K562 (cell line): ENCODE measurements at regions not wholly inside any gene's neighbourhood (a gene's known extent, or its start where the extent isn't known, plus 50 kb on each side); places are given as distances from the start of the nearest gene placed in this dataset.

Experiments used
- CHD7 ChIP-seq: fragments of 200-600 bp; sonication (generic); IDR thresholded peaks from one replicate; pipeline ENCODE4 v1.6.1; 2012; ENCODE audit warnings: mild to moderate bottlenecking, low read depth, low read length, inconsistent platforms
- FOXO4 ChIP-seq: fragments of 450-650 bp; formaldehyde crosslinking; IDR thresholded peaks from 2 replicates; pipeline ENCODE4 v1.4.0; 2020; ENCODE audit warnings: mild to moderate bottlenecking, moderate library complexity
- HBP1 ChIP-seq: fragments of 450-650 bp; formaldehyde crosslinking; IDR thresholded peaks from 2 replicates; pipeline ENCODE4 v1.4.0; 2022; ENCODE audit warnings: missing genetic modification characterization
- IRF2 ChIP-seq: sonication (generic); formaldehyde crosslinking; IDR thresholded peaks from 2 replicates; pipeline ENCODE4 v1.8.1; 2022; ENCODE audit warnings: mild to moderate bottlenecking, missing genetic modification reagents
- LEF1 ChIP-seq: fragments of 450-650 bp; IDR thresholded peaks from 2 replicates; pipeline ENCODE4 v1.6.1; 2016; ENCODE audit warnings: mild to moderate bottlenecking
- PHF8 ChIP-seq: fragments of 200-600 bp; sonication (generic); IDR thresholded peaks from 2 replicates; pipeline ENCODE4 v1.6.1; 2012; ENCODE audit warnings: mixed run types, mild to moderate bottlenecking, inconsistent platforms, low read length, moderate library complexity, borderline replicate concordance
- SRSF7 ChIP-seq: fragments of 200-400 bp; formaldehyde crosslinking; optimal IDR thresholded peaks from 2 replicates; pipeline ENCODE3; 2017; ENCODE audit warnings: mild to moderate bottlenecking, low read depth, low read length

- TF ChIP-seq CHD7 (no peak), LEF1 (no peak), HBP1 (CRISPR knock-in tag) (no peak), SRSF7 (no peak), FOXO4 (no peak), IRF2 (CRISPR knock-in tag) (no peak), PHF8 (no peak)
These were observed 504.2 kb downstream of the ENC1 start (continued) for GRCh38 chr5:74136276-74136825.
